ENCODE measurements at regions not wholly inside any gene's neighbourhood (a gene's known extent, or its start where the extent isn't known, plus 50 kb on each side); places are given as distances from the start of the nearest gene placed in this dataset.

DNA sequence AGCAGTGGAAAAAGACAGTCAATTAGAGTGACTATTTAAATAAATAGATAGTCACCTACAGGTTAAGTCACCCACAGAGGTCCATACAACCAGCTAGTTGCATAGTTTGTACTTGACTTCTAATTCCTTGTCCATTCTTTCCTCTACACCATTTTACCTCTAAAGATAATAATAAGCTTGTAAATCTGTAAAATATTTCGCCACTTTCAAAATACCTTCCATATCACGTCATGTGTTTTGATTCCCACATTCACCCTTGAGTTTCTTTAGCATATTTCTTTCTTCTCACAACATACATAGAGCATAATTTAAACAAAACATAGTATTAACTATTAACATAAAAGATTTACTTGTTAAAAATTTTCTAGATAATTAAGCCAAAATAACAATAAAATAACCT, 689.6 kb downstream of the MECOM start:
- TF ChIP-seq, protein P1, sequence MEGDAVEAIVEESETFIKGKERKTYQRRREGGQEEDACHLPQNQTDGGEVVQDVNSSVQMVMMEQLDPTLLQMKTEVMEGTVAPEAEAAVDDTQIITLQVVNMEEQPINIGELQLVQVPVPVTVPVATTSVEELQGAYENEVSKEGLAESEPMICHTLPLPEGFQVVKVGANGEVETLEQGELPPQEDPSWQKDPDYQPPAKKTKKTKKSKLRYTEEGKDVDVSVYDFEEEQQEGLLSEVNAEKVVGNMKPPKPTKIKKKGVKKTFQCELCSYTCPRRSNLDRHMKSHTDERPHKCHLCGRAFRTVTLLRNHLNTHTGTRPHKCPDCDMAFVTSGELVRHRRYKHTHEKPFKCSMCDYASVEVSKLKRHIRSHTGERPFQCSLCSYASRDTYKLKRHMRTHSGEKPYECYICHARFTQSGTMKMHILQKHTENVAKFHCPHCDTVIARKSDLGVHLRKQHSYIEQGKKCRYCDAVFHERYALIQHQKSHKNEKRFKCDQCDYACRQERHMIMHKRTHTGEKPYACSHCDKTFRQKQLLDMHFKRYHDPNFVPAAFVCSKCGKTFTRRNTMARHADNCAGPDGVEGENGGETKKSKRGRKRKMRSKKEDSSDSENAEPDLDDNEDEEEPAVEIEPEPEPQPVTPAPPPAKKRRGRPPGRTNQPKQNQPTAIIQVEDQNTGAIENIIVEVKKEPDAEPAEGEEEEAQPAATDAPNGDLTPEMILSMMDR (IDR thresholded peaks at IDR 0.05; ENCODE audit: control insufficient read depth, insufficient read depth, low read depth, low read length, missing control alignments): no peak
- DNase-seq (ENCODE audit: low read depth): no peak

DNA sequence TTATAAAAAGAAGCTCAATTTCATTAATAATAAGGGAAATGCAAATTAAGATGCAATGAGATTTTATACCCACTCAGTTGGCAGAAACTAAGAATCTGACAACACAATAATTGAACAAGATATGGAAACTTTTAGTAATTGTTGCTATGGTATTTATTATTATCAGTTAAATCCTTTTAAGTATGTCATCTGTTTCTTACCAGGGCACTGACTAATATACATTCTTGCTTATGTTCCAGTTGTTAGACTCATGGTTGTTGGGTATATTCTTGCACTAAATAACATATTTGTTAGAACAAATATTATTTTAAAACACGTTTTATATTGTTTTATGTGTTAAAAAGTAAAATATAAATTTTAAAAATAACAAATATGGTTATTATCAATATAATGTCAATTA, 690.3 kb downstream of the MECOM start:
- no peak for DNase-seq (ENCODE audit: low read depth)
- H3K4me3 ChIP-seq (ENCODE audit: control insufficient read depth, low read depth, low read length): no peak overlapping the region
- TF ChIP-seq, protein P1 (IDR thresholded peaks at IDR 0.05; ENCODE audit: control insufficient read depth, insufficient read depth, low read depth, low read length, missing control alignments): no peak

More for the DNA sequence above, 689.6 kb downstream of the MECOM start:
- no peak overlapping the region for H3K4me3 ChIP-seq (ENCODE audit: control insufficient read depth, low read depth, low read length)

DNA sequence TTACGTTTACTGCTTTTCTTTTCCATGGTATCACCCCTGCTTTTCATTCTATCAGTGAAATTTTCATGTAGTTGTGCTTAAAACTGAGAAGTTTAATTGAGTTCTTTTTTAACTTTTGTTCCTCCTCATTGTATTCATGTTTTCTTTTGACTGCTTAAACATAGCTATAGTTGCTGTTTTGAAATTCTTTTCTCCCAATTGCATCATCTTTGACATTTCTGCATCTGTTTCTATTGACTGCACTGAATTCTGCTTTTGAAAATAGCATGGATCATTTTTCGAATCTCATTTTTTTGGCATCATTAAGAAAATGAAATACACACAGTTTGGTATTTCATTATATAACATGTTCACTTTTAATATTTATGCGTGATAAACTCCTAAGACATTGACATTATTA, 694.9 kb downstream of the MECOM start:
- DNase-seq (ENCODE audit: low read depth): no peak
- no peak overlapping the region for H3K4me3 ChIP-seq (ENCODE audit: control insufficient read depth, low read depth, low read length)
- TF ChIP-seq, protein P1 (IDR thresholded peaks at IDR 0.05; ENCODE audit: control insufficient read depth, insufficient read depth, low read depth, low read length, missing control alignments): no peak

DNA sequence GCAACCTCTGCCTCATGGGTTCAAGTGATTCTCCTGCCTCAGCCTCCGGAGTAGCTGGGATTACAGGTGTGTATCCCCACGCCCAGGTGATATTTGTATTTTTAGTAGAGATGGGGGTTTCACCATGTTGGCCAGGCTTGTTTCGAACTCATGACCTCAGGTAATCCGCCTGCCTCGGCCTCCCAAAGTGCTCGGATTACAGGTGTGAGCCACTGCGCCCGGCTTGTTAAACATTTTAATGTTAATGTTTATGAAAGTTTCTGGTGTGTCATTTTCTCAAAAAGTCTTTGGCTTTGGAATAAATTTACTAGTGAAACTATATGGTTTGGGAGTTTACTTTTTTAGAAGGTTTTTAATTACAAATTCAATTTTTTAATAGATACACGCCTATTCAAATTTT, 698.8 kb downstream of the MECOM start:
- H3K4me3 ChIP-seq (ENCODE audit: control insufficient read depth, low read depth, low read length): no peak overlapping the region
- TF ChIP-seq, protein P1 (IDR thresholded peaks at IDR 0.05; ENCODE audit: control insufficient read depth, insufficient read depth, low read depth, low read length, missing control alignments): no peak
- DNase-seq (ENCODE audit: low read depth): no peak

DNA sequence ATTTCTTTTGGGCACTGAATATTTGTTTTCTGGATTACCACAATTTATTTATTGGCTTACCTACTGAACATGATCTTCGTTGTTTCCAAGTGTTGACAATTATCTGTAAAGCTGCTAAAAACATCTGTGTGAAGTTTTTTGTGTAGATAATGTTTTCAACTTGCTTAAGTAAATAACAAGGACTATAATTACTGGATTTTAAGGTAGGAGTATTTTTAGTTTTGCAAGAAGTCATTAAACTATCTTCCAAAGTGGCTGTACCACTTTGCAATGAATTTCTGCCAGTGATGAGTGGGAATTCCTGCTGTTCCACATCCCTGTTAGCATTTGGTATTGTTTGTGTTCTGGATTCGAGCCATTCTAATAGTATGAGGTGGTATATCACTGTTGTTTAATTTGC, 702.2 kb downstream of the MECOM start:
- DNase-seq (ENCODE audit: low read depth): no peak
- no peak overlapping the region for H3K4me3 ChIP-seq (ENCODE audit: control insufficient read depth, low read depth, low read length)
- TF ChIP-seq, protein P1 (IDR thresholded peaks at IDR 0.05; ENCODE audit: control insufficient read depth, insufficient read depth, low read depth, low read length, missing control alignments): no peak

DNA sequence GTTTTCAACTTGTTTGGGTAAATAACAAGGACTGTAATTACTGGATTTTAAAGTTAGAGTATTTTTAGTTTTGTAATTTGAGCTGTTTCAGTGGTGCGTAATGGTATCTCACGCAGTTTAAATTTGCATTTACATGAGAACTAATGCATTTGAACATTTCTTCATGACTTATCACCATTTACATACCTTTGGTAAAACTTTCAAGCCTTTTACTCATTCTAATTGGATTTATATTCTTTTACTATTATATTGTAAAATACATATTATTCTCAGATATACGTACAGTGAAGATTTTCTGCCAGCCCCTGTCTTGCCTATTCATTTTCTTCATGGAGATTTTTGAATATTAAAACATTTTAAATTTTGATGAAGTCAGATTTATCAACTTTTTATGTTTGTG, 703.8 kb downstream of the MECOM start:
- TF ChIP-seq, protein P1 (IDR thresholded peaks at IDR 0.05; ENCODE audit: control insufficient read depth, insufficient read depth, low read depth, low read length, missing control alignments): no peak
- no peak for DNase-seq (ENCODE audit: low read depth)
- no peak overlapping the region for H3K4me3 ChIP-seq (ENCODE audit: control insufficient read depth, low read depth, low read length)

DNA sequence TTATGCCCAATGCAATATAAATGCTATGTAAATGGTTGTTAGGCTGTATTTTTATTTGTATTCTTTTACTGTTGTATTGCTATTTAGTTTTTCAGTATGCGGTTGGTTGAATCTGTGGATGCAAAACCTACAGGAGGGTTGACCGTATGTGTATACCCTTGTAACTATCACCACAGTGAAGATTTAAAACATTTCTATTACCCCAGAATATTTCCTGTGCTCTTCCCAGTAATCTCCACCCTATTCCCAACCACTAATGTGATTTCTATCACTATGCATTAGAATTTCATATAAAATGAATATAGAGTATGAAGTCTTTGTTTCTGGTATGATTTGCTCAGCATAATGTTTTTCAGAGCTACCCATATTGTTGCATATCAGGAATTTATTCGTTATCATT, 705.0 kb downstream of the MECOM start:
- TF ChIP-seq, protein P1 (IDR thresholded peaks at IDR 0.05; ENCODE audit: control insufficient read depth, insufficient read depth, low read depth, low read length, missing control alignments): no peak
- no peak for DNase-seq (ENCODE audit: low read depth)

More for the DNA sequence above, 705.0 kb downstream of the MECOM start:
- no peak overlapping the region for H3K4me3 ChIP-seq (ENCODE audit: control insufficient read depth, low read depth, low read length)
